ENCODE measurements at regions not wholly inside any gene's neighbourhood (a gene's known extent, or its start where the extent isn't known, plus 50 kb on each side); places are given as distances from the start of the nearest gene placed in this dataset.

DNA sequence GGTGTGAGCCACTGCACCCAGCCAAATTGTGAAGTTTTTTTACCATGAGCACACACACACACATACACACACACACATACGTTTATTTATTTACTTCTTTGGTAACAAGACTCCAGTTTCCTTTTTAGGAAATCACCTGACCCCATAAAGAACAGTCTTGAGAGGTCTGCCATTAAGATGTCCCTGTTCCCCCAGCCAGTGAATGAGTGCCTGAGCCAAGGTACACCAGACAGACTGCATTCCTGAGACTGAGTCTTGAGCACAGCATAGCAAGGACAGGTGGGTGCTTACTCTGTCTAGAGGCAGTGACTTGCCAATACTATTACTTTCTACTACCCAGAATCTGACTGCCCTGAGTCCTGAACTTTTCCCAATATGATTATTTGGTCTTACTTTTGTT is 167.2 kb upstream of the SATB2 start:
- no peak for DNase-seq

DNA sequence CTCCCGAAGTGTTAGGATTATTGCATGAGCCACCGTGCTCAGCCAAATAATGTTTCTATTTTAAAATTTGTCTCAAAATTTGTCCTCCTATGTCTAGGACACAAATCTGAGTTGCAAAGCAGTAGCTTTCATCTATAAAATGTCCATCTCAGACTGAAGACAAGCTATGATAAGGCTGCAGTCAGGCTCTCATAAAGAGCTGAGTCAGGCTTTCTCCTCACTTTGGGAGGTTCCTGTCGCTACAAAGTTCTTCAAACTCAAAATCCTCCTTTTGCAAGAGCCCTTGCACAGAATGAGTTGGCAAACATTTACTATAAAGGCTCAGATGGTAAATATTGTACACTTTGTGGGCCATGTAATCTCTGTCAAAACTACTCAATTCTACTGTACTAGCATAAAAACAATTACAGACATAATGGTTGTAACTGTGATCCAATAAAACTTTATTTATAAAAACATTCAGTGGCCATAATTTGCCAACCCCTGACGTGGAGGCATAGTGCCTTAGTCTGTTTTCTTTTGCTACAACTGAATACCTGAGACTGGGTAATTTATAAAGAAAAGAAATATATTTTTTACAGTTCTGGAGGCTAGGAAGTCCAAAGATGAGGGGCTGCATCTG is 154.9 kb upstream of the SATB2 start:
- DNase-seq: no peak

DNA sequence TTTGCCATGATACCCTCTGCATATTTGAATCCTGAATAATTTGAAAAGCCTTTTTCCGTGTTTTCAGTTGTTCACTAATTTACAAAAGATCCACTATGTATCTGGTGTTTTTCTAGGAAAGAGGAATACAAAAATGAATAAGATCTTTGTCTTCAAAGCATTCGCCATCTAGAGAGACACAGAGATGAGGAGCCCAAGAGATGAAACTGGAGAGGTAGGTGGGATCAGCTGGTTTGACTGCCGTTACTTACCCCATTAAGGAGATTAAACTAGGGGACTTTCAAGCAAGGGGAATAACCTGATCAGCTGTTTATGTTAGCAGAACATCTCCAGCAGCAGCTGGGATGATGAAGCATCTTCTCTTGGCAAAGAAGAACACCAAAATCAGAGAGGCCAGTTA is 150.2 kb upstream of the SATB2 start:
- no peak for DNase-seq

DNA sequence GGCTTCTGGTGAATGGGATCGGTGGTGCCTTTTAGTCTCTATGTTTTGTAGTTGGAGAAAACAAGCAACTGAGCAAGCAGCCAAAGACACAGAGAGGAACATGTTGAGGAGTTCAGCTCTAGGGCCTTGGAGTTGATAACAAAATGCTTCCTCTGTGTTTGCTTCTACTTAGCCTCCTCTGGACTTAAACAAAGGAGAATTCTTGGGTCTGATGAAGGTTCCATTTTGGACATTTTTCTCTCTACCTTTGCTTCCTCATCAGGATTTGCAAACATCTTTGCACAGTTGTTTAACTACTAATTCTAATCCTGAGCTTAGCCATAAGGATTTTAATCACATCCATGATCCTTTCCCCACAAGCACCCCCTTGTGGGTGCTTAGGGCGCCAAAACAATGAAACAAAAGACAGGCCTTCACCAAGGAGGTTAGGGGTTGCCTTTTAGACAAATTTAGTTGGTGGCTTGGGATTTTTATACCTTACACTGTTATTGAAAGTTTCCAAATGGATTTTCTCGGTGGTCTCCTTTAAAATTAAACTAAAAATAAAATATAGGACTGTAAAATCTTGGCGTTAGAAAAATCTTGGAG is 148.5 kb upstream of the SATB2 start:
- DNase-seq: peak in 2 of 3 experiments; percentile 9 to 20

DNA sequence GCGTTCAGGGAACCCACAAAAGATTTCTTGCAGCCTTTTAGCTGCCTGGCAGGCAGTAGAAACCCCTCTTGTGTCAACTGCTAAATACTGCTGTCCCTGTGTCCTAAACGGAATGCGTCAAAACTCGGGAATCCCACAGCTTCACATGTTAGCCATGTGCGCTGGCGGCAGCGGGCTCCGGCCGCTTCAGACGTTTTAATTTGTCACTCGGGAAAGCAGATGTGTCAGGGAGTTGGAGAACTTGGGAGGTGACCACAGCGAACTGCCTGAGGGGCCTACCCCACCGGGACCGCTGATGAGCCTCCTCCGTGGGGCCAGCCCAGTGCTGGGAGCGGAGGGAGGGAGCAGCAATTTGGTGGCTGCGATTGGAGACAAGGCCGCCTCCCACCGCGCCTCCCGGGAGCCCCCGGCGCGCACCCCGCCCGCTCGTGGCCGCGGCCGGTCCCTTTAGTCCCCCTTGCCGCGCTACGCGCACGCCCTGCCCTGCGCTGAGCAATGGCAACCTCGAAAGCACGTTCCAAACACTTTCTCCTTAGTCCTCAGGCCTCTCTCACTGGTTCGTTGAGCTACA is 146.1 kb upstream of the SATB2 start:
- no peak for DNase-seq

DNA sequence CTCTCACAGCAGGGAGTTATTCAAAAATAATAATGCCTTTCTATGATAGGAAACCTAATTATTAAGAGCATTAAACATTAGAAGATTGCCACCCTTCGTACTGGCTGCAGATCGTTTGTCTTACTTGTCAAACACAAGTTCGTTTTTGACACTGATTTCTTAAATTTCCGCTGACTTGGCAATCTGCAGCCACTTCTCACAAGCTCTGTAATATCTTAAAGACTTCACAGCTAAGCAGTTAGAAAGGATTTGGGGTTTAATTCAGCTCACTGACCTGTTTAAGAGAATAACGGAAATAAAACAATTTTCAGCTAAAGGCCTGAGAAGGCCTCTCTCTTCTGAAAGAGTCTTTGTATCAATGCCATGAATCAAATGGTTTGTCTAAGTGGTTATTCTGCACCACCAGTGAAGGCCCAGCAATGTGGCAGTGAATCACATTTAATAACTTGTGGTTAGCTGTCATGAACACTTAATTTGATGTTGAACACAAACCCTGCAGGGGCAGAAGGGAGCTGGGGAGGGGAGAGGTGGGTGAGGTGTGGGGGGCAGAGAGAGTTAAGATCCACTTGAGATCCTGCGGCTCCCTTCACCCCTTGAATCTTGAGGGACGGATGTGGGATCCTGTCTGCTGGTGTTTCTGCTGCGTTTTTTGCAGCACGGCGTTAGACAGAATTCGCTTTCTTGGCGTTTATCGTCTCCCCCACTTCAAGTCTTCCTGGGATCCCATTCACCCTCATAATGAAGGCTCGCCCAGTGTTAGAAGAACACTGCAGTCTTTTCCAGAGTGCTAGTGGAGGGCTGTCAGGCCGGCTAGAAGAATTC is 145.4 kb upstream of the SATB2 start:
- peak in 1 of 3 experiments; percentile 43 for DNase-seq

DNA sequence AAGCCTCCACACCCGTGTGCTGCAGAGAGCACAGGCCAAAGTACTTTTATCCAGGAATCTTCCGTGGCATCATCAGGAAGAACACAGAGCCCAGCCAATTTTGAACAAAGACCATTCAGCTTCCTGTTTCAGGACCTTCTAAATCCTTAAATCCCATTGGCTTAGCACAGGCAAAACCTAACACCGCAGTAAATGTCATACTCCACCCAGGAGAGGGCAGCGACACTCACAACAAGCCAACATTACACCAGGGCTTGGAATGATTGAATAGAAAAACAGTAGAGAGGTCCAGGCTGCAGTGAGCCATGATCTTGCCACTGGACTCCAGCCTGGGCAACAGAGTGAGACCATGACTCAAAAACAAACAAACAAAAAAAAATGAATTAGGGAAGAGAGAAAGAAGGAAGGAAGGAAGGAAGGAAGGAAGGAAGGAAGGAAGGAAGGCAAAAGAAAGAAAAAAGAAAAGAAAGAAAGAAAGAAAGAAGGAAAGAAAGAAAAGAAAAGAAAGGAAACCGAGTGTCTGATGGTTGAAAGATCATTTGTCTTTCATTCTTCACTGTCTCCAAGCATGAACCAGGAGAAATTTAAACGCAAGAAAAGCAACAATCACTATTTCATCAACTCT is 144.6 kb upstream of the SATB2 start:
- DNase-seq: peak; percentile 3 to 55 (median 14)

DNA sequence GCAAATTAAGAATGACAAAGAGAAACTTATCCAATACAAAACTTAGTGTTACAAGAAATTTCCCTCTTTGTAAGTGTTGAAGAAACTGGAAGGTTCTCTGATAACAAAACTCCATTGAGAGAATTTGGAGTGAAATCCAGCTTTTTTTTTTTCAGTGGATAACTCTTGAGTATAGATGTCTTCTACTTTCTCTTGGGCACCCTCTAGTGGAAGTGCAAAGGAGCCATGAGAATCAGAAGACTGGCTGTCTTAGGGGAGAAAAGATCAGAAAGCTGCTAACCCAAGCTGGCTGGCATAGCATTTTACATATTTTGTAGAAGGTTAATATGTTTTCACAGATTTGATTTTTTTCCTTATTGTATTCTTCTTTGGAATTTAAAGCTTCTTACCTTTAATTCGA is 138.8 kb upstream of the SATB2 start:
- DNase-seq: peak in 2 of 3 experiments; percentile 25 to 56

DNA sequence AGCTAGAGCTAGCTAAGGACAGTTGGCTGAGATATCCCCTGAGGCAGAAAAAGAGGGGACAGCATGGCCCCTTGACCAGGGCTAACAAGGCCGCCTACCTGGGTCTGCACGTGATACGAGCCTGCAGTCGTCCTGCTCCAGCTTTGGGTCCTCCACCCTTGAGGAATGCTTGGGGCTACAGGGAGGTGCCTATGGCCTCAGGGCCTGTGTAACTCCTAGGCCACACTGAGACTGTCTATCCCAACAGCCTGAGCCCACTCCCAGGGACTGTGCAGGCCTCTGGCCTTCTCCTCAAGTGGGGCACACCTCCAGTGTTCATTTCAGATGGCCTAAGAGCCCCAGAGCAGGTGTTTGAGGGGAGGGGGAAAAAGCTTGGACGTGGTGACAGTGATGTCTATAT is 136.7 kb upstream of the SATB2 start:
- DNase-seq: no peak

DNA sequence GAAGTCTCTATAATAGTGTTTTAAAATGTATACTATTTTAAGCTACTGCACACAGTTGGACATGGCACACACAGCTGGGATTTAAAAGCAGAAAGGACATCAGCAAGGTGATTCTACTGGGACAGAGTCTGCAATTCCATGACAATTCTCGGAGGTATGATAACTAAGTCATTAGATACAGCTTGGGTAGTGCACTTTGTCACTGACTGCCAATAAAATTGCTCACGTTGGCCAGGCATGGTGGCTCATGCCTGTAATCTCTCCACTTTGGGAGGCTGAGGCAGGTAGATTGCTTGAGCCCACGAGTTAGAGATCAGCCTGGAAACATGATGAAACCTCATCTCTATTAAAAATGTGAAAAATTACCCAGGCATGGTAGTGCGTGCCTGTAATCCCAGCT is 134.1 kb upstream of the SATB2 start:
- no peak for DNase-seq

DNA sequence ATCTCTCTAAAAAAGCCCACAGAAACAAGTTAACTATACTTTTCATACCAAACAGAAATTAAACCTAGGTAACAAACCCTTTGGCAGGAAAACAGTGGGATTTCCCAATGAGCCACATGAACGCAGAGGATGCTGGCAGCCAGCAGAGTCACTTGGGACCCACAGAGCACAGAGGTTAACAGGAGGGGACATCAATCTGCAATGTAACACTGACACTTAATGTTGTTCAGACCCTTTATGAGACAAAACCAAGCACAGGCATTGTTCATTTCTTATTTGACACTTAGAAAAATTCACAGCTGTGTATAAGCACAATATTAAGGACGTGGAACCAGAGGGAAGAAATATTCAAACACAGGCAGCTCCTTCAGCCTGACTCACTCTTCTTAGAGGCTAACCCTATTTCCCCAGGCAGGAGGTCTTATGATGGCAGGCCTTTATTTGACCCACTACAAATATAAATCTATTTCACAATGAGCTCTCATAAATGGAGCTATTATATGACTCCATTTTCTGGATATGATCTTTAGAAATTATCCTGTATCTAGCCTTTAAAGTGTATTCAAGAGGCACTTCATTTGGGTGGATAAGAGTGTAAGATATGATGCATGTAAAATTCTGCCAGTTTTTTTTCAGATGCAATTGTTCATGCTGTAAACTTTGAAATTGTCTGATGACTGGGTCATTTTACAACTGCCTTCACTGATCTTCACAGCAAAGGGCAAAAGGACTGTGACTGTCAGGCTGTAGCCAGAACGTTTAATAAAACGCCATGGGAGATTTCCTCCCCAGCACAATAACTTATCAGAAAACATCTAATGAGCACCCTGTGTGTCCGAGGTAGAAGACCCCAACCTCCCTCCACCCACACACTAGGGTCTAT is 132.8 kb upstream of the SATB2 start:
- DNase-seq: peak in 1 of 3 experiments; percentile 76

DNA sequence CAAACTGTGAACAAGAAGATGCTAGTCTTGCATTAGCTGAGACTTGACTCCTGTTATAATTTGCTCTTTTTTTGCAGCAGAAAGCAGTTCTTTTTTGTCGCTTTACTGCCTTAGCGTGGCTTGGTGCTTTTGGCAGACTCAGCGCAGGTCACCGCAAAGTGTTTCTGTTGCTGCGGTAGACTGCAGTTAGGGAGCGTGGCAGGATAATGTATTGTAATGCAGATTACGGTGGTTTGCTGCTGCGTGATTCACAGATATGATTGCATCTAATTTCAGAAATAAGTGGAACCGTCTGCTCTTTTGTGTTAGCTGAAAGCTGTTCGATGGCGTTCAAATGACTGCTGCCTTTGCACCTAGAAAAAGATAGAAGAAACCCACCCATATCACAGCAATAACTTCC is 131.6 kb upstream of the SATB2 start:
- peak in 2 of 3 experiments; percentile 20 to 42 for DNase-seq

DNA sequence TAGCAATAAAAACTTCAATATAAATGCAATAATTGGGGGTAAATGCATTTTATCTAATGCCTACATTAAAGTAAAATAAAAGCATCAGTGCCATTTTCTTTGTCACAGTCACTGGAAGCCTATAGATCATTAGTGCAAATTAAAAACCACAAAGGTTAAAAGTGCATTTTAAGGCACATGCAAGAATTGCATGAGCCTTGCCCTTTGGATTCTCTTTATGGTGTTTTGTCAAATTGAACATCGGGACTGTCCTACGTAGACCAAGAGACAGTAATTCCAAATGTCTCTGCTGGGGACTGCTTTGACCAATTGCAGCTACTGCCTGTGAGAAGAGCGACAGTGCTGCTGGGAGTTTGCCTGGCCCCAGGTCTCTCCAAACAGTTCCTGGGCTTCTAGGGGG is 130.3 kb upstream of the SATB2 start:
- no peak for DNase-seq

DNA sequence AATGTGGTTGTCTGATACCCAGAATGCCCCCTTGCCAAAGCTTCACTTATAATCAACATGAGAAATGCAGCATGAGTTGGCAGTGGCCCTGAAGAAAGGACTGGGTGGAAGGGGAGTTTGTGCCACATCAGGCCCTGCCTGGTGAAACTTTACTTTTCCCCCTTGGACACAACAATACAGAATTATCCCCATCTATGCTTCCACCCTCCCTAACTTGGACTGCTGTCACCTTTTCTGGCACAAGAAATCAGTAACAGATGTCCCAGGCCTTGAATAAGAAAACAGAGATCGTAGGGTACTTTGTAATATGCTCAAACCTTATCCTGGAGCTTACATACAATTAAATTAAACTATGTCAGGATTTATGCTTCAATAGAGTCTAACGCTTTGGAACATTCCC is 128.9 kb upstream of the SATB2 start:
- DNase-seq: no peak

DNA sequence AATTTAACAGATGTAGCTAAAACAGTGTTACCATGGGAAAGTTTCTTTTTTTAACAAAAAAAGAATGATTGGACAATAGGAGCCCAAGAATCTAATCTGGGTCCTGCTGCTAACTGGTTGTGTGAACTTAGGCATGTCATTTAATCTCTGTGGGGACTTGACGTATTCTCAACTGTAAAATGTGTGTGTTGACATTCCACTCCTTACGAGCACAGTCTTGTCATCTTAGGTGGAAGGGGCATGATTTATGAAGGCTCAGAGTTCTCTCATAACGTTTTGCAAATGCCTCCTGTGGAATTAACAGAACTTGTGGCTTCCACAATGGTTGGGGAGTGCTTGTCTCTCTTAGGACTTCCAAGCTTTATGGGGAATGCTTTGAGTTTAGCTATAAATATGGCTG is 125.9 kb upstream of the SATB2 start:
- DNase-seq: peak in 1 of 3 experiments; percentile 16

DNA sequence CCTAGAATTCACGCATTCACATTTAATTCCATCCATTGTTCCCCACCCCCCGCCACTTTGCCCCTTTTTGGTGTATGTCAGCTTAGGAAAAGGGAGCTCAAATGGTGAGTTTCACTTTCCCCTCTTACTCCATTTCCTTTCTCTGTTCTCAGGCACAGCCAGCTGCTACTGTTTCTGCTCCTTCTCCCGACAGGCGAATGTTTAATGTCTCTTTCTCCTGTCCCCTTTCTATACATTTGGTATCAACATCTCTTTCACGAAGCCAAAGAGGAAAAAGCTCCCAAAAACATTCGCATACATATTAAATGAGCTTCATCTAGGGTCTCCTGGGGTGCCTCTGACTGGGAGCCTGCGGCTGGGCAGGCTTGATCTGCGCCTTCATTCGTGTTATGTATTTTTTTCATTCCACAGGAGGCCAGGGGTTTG is 124.2 kb upstream of the SATB2 start:
- DNase-seq: peak in 1 of 3 experiments; percentile 37

DNA sequence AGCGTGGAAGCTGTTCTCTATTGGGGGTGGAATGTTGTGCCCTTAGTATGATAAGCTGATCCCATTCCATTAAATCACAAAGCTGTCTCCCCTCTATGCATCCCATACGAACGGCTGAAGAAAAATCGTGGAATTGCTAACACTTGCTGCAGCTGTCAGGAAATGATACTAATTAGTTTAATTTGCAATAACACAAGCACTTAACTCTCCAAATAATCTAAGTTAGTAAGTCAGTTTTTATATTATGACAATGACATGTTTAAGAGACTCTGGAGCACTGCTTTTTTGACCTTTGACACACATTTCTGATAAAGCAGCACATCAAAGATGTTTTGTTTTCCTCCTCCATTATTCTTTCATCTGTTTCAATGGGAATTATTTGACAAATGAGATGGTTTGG is 123.7 kb upstream of the SATB2 start:
- peak in 1 of 3 experiments; percentile 37 for DNase-seq

DNA sequence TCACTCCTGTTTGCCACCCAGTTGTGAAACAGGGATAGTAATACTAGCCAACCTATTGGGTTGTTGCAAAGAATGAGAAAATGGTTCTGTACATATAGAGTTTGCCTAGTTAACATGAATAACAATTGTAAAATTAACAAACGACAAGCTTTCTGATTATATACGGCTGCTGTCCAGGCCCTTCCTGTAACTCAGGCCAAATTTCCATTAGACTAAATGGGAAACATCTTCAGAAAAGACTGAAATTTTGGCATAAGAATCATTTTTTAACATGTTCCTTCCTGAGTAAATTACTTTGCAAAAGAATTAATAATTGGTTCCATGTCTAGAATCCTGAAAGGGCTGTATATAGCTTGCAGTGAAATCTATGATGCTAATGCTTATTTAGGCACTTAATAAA is 117.7 kb upstream of the SATB2 start:
- no peak for DNase-seq

DNA sequence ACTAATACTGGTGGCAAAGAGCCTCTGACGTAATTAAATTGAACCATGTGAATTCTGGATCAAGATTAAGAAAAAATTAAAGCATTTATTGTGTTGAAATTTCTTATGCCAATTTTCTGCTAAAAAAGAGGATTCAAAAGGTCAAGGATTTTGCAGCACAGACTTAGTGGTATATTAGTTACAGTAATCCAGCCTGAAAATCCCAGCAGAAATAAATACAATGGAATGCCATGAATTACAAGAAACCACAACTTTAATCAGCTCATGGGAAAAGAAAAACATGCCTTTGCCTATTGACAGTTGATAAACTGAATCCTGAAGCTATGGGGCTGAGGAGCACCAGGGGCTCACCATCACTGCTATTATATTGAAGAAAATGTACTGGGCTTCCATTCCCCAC is 114.8 kb upstream of the SATB2 start:
- DNase-seq: no peak

DNA sequence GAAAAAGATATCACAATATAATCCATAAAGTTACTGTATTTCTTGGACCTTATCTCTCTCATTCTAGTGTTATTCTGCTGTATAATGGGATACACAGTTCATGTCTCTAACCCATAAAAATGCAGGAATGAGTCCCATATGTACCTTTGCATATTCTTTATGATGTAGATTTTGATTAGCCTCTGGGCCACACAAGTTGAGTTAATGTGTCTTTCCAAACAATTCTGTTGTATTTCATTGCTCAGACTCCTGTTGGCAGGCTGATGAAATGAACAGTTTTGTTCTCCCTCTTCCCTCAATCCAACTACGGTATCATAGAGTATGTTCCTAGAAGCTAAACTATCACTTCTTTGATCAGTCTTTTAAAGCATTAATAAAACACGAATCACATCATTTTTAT is 113.2 kb upstream of the SATB2 start:
- DNase-seq: no peak

DNA sequence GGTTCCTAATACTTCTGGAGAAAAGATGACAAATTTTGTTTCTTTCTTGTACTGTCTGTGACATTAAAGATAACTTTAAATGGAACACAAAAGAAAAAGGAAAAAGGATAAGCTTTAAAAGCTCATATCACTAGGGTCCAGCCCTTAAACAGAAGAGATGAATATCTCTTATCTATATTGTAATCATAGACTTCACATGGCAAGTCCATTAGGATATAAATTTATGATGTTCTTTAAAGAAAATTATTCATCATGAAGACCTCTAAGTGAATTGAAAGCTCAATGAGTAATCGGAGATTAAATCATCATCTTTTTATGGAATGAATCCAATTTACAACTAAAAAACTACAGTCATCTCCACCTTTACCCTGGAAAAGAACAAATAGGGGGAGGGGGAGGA is 111.6 kb upstream of the SATB2 start:
- no peak for DNase-seq

DNA sequence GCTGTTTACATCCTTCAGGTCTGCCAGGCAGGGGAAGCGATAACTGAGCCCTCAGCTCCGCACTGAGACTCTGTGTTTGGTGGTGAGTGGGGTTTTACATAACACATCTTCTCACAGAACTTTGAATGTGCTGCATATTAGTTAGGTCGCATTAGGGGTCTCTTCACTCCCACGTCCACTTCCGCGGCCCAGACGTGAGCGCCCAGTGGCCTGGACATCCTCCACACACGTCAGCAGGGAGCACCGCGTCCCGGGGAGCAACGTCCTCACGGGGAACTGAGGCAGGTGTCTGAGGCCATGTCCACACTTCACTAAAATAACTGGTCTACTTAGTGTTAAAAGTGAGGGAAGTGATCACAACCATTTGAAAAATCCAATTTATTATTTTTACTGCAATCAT is 100.4 kb upstream of the SATB2 start:
- DNase-seq: no peak

All from NCI-H1417 (cell line).